Right forelimb (tissue), 1 donor: ENCODE measurements at regions not wholly inside any gene's neighbourhood (a gene's known extent, or its start where the extent isn't known, plus 50 kb on each side); places are given as distances from the start of the nearest gene placed in this dataset.

Experiments used
- DNase-seq: peaks from one replicate; pipeline ENCODE4 v3.0.0-alpha.2; 2018

- DNase-seq: no peak
Observed at GRCh38 chr15:62935300-62936081, 107.1 kb upstream of the TPM1 start.

- no peak for DNase-seq
Observed at GRCh38 chr15:62938825-62939224, 103.7 kb upstream of the TPM1 start.

GRCh38 chr15:62940093-62940754, 102.3 kb upstream of the TPM1 start:
- no peak for DNase-seq

- DNase-seq: peak; percentile 67
Observed at GRCh38 chr15:62940755-62941361, 101.7 kb upstream of the TPM1 start.

- DNase-seq: no peak
Observed at GRCh38 chr15:62941699-62942098, 100.8 kb upstream of the TPM1 start.

- DNase-seq: no peak
Observed at GRCh38 chr15:62942428-62942827, 100.1 kb upstream of the TPM1 start.

GRCh38 chr15:62945063-62945462, 97.5 kb upstream of the TPM1 start:
- no peak for DNase-seq

- DNase-seq: no peak
Observed at GRCh38 chr15:62945760-62946159, 96.8 kb upstream of the TPM1 start.

GRCh38 chr15:62946940-62947339, 95.6 kb upstream of the TPM1 start:
- DNase-seq: no peak

- DNase-seq: no peak
Observed at GRCh38 chr15:62950462-62950931, 92.0 kb upstream of the TPM1 start.

GRCh38 chr15:62951481-62951880, 91.1 kb upstream of the TPM1 start:
- no peak for DNase-seq

- DNase-seq: no peak
Observed at GRCh38 chr15:62953021-62953420, 89.5 kb upstream of the TPM1 start.

GRCh38 chr15:62953496-62954045, 89.0 kb upstream of the TPM1 start:
- no peak for DNase-seq

GRCh38 chr15:62957130-62957529, 85.4 kb upstream of the TPM1 start:
- DNase-seq: no peak

- DNase-seq: no peak
Observed at GRCh38 chr15:62958528-62959363, 83.8 kb upstream of the TPM1 start.

- DNase-seq: no peak
Observed at GRCh38 chr15:62961134-62961533, 81.4 kb upstream of the TPM1 start.

GRCh38 chr15:62962101-62962995, 80.2 kb upstream of the TPM1 start:
- DNase-seq: no peak

GRCh38 chr15:62964251-62964650, 78.3 kb upstream of the TPM1 start:
- DNase-seq: no peak

GRCh38 chr15:62966294-62967078, 76.1 kb upstream of the TPM1 start:
- DNase-seq: no peak

GRCh38 chr15:62968699-62969098, 73.8 kb upstream of the TPM1 start:
- DNase-seq: no peak
